A673 (cell line): ENCODE measurements at regions not wholly inside any gene's neighbourhood (a gene's known extent, or its start where the extent isn't known, plus 50 kb on each side); places are given as distances from the start of the nearest gene placed in this dataset.

Experiments
- EZH2 ChIP-seq: fragments of 200-600 bp; sonication (generic); IDR thresholded peaks from 2 replicates; pipeline ENCODE4 v1.6.1; 2017; ENCODE audit warnings: borderline replicate concordance, low read depth, mild to moderate bottlenecking, mixed read lengths, antibody characterized with exemption, low read length; ENCODE audit not compliant: poor library complexity, severe bottlenecking
- TF ChIP-seq, protein P1 (sequence below): fragments of 300-800, 200-600 bp; sonication (generic); conservative IDR thresholded peaks from 2 replicates; pipeline ENCODE4 v1.5.1; 2017; ENCODE audit warnings: low read depth, mild to moderate bottlenecking, antibody characterized with exemption, low read length, moderate library complexity, mixed read lengths

DNA sequence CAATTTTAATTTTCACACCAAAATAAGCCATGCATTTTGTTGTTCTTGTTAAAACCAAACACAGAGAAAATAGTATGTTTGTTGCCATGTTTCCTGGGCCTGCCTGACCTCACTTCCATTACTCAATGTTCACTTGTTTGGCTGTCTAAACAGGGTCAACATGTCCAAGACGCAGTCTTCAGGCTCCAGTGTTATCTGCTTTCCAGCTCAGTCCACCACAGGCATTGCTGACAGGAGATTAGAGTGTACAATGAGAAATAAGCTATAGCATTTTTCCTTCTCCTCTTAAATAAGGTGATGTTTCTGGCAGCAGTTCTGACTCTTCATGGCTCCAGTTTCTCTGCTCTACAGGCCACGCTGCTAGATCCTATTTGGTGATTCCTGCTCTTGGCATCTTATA, 1030.5 kb downstream of the KCNT2 start:
- TF ChIP-seq, protein P1, sequence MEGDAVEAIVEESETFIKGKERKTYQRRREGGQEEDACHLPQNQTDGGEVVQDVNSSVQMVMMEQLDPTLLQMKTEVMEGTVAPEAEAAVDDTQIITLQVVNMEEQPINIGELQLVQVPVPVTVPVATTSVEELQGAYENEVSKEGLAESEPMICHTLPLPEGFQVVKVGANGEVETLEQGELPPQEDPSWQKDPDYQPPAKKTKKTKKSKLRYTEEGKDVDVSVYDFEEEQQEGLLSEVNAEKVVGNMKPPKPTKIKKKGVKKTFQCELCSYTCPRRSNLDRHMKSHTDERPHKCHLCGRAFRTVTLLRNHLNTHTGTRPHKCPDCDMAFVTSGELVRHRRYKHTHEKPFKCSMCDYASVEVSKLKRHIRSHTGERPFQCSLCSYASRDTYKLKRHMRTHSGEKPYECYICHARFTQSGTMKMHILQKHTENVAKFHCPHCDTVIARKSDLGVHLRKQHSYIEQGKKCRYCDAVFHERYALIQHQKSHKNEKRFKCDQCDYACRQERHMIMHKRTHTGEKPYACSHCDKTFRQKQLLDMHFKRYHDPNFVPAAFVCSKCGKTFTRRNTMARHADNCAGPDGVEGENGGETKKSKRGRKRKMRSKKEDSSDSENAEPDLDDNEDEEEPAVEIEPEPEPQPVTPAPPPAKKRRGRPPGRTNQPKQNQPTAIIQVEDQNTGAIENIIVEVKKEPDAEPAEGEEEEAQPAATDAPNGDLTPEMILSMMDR = no peak
- TF ChIP-seq EZH2 = no peak
